ENCODE measurements at regions not wholly inside any gene's neighbourhood (a gene's known extent, or its start where the extent isn't known, plus 50 kb on each side); places are given as distances from the start of the nearest gene placed in this dataset.
"Not testable (repeated sequence)": the region's sequence is repeated elsewhere in the genome, so short reads cannot be mapped to it uniquely, and the experiment has no call there.

DNA sequence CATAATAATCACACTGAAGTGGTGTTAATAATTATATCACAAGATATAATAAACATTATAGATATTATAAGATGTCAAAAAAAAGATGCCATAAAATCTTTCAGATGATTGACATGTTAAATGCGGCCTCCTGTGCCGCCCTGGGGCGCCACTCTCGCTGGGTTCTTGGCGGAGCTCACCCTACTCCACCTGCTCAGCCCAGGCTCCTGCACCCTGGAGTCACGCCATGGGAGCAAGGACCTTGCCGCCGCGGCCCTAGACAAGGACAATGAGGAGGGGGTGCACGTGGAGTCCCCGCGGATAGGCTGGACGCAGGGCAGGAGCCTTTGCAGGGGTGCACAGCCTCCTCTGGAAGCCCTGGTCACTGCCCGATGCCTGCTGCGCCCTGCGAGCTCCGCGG, 77.5 kb upstream of the ZNF337 start:
- not testable (repeated sequence) for DNase-seq

DNA sequence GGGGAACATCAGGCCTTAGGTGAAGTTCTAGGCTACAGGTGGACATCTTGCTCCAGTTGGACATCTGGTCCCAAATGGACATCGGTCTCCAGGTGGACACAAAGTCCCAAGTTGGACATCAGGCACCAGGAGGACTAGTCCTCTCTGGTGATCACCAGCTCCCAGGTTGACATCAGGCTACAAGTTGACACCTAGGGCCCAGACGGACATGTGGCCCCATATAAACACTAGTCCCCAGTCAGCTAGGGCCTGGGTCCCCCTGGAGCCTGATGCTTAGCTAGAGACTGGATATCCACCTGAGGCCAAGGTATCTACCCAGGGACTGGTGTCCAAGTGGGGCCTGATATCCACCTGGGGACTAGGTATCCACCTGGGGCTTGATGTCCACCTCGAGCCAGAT, 75.8 kb upstream of the ZNF337 start:
- not testable (repeated sequence) for DNase-seq

DNA sequence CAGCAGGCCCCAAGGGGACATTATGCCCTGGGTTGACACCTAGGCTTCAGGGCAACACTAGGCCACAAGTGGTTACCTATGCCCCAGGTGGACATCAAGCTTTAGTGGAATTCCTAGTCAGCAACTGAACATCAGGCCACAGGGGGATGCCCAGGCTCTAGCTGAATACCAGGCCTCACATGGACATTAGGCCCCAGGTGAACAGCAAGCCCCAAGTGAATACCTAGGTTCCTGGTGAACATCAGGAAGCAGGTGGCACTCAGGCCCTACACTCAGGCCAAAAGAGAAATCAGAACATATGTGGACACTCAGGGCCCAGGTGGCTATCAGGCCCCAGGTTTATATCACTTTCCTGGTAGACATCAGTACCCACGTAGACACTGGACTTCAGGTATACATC, 75.2 kb upstream of the ZNF337 start:
- not testable (repeated sequence) for DNase-seq

DNA sequence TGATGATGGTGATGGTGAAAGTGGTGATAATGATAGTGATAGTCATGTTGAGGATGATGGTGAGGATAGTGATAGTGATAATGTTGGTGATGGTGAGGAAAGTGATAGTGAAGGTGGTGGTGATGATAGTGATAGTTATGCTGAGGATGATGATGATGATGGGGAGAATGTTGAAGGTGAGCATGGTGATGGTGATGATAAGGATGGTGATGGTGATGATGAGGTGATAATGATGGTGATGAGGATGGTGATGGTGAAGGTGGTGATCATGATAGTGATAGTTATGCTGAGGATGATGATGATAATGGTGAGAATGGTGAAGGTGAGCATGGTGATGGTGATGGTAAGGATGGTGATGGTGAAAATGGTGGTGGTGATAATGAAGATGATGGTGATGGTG, 64.9 kb upstream of the ZNF337 start:
- DNase-seq, result no peak

DNA sequence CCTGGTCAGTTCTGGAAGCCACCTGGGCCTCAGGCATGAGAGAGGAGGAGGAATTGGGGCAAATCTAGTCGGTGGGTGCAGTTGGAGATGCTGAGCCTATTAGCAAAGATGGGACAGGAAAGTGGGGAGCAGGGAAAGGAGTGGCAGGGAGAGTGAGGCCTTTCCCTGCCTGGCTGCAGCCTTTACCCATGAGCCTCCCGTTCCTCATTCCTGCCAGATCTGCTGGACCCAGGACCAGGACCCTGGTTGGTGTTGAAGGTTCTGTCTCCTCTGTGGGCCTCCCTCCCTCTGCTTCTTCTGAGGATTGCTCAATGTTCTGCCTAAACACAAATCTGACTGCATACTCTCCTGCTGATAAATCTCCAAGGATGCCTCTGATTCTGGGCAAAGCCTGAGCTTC, 64.4 kb upstream of the ZNF337 start:
- not testable (repeated sequence) for DNase-seq

DNA sequence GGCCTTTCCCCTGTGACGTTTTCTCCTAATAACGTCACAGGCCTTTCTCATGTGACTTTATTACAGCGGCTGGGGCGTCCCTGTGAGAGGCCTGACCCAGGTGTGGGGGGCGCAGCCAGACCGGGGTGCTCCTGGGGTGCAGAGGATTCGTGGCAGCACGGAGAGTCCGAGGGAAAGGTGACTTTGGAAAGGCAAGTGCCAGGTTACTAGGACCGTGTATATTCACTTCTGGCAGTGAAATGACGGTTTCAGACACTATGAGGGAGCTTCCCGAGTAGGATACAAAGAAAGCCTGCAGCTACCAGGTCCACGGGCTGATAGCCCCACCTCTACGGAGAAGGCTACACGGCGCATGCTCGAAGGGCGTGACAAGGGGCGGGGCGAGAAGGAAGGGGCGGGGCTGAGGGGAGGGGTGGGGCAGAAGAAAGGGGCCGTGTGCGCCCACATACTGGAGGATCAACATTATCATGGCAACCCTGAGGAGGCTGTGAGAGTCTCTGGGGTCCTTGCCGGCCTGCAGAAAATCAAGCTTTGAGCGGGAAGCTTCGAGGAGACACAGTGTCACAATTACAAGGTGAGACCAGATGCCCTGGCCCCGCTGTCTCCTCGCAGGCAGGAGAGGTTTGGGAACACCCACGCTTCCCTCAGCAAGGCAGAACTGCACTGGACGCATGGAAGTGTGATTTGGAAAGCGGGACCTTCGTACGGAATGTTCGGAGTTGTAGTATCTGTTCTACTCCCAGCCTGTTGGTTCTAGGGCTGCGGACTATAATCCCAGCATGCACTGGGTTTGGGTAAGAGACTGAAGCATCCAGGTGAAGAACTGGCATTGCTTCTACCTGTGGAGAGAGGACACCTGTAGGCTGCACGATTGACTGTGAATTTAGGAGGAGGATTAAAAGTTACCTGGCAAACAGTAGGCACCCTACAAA, 54.4 kb upstream of the ZNF337 start:
- DNase-seq, result peak; percentile 67

DNA sequence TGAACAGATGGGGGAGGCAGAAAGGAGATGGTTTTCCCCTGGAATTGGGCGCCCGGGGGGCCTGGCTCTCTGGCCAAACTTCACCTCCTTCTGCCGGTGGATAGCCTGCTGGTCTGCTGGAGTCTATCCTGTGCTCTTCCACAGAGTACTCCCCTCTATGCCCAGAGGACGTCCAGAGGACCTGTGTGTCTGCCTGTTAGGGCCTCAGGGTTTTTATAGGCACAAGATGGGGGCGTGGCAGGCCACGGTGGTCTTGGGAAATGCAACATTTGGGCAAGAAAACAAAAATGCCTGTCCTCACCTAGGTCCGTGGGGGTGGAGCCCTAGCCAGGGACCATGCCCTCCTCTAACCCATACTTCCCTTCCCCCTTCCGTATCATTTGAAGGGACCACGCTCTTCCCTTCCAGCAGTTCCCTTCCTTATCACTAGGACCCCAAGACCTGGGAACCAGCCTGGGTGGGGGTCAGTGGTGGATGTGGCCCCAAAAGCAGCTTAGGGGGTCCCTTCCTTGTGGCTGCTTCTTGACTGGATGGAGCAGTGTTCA, 53.6 kb upstream of the ZNF337 start:
- no peak for DNase-seq

DNA sequence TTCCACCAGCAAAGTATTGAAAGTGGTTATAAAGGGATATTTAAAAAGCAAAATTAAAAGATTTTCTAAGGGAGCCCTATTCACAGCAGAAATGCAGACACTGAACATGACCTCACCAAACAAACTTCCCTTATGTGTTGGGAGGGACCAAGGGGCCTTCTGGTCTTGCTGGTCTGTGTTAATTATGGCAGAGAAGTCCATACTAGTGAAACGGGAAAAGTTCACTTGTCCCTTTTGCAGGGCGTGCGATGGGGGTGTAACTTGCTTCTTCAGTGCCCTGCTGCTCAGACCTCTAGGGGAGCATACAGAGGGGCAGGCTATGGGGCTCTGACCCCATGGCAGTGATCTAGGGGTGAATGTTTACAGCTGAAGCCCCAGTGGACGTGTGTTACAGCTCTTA, 53.0 kb upstream of the ZNF337 start:
- DNase-seq, result no peak

Measured in EL (cell line).